NCI-H2081 (cell line): ENCODE measurements at regions not wholly inside any gene's neighbourhood (a gene's known extent, or its start where the extent isn't known, plus 50 kb on each side); places are given as distances from the start of the nearest gene placed in this dataset.
A peak's percentile ranks its signal among the peaks of the same experiment; 100 is the strongest.

Experiments
- DNase-seq, 2 experiments: peaks; one replicate each; lab custom pipeline; 2025; lab: John Stamatoyannopoulos, UW

- DNase-seq, result no peak
Measured at GRCh38 chr18:43877616-43878321, 600.5 kb upstream of the SYT4 start.

GRCh38 chr18:43879415-43879814 lies 602.1 kb upstream of the SYT4 start:
- DNase-seq, result no peak

GRCh38 chr18:43882358-43883055 lies 605.2 kb upstream of the SYT4 start:
- DNase-seq, result no peak

GRCh38 chr18:43883886-43884285 lies 606.6 kb upstream of the SYT4 start:
- no peak for DNase-seq

GRCh38 chr18:43886341-43886740 lies 609.1 kb upstream of the SYT4 start:
- DNase-seq, result no peak

GRCh38 chr18:43887491-43887890 lies 610.2 kb upstream of the SYT4 start:
- peak in 1 of 2 experiments; percentile 11 for DNase-seq

GRCh38 chr18:43888598-43888997 lies 611.3 kb upstream of the SYT4 start:
- no peak for DNase-seq

- no peak for DNase-seq
Measured at GRCh38 chr18:43893001-43893637, 615.8 kb upstream of the SYT4 start.

- no peak for DNase-seq
Measured at GRCh38 chr18:43904209-43904837, 627.0 kb upstream of the SYT4 start.

- no peak for DNase-seq
Measured at GRCh38 chr18:43914018-43914417, 636.7 kb upstream of the SYT4 start.

GRCh38 chr18:43916984-43917383 lies 639.7 kb upstream of the SYT4 start:
- DNase-seq, result no peak

- DNase-seq, result no peak
Measured at GRCh38 chr18:43917520-43917919, 640.2 kb upstream of the SYT4 start.

GRCh38 chr18:43919551-43919950 lies 642.3 kb upstream of the SYT4 start:
- DNase-seq, result peak; percentile 61 to 92

GRCh38 chr18:43931439-43931838 lies 654.1 kb upstream of the SYT4 start:
- no peak for DNase-seq

- peak in 1 of 2 experiments; percentile 54 for DNase-seq
Measured at GRCh38 chr18:43932140-43932539, 654.9 kb upstream of the SYT4 start.

GRCh38 chr18:43933177-43933576 lies 655.9 kb upstream of the SYT4 start:
- DNase-seq, result no peak

GRCh38 chr18:43934322-43934721 lies 657.0 kb upstream of the SYT4 start:
- DNase-seq, result no peak

GRCh38 chr18:43934781-43935471 lies 657.6 kb upstream of the SYT4 start:
- DNase-seq, result no peak

GRCh38 chr18:43936176-43936575 lies 658.9 kb upstream of the SYT4 start:
- no peak for DNase-seq

- DNase-seq, result no peak
Measured at GRCh38 chr18:43949291-43949690, 672.0 kb upstream of the SYT4 start.

- DNase-seq, result no peak
Measured at GRCh38 chr18:43950062-43950461, 672.8 kb upstream of the SYT4 start.

GRCh38 chr18:43952398-43952797 lies 675.1 kb upstream of the SYT4 start:
- DNase-seq, result no peak
